Caco-2 (cell line): ENCODE measurements at regions not wholly inside any gene's neighbourhood (a gene's known extent, or its start where the extent isn't known, plus 50 kb on each side); places are given as distances from the start of the nearest gene placed in this dataset.
"Not testable (repeated sequence)": the region's sequence is repeated elsewhere in the genome, so short reads cannot be mapped to it uniquely, and the experiment has no call there.

Experiments
- BruUV-seq: library from RNA; stranded (reverse); fragments of 400-500 nt; replicated peaks from 2 replicates; lab custom pipeline; 2021; lab: Mats Ljungman, UMichigan
- CTCF ChIA-PET: fragments of 300-600 bp; sonication (Branson Sonifier 250); formaldehyde crosslinking; loops from one replicate; lab custom pipeline; 2022; ENCODE audit warnings: antibody characterized with exemption; lab: Charles Lee
- POLR2A ChIA-PET: fragments of 300-600 bp; sonication (Branson Sonifier 250); formaldehyde crosslinking; loops from one replicate; lab custom pipeline; 2022; ENCODE audit warnings: antibody characterized with exemption; lab: Charles Lee
- DNase-seq, 2 experiments: peaks; one replicate each; pipeline versions ENCODE4 v3.0.0 to v3.0.0-alpha.2; 2020 to 2022
- H3K27me3 ChIP-seq: replicated peaks from 2 replicates; pipeline ENCODE4 v1.6.0; 2011; ENCODE audit warnings: low read length; ENCODE audit not compliant: control insufficient read depth, insufficient read depth
- H3K36me3 ChIP-seq: 2 replicates; pipeline ENCODE4 v1.5.1; 2011; ENCODE audit warnings: low read length; ENCODE audit not compliant: control insufficient read depth, insufficient read depth
- H3K4me1 ChIP-seq: fragments of 250-450 bp; sonication (Bioruptor Pico); 2 replicates; pipeline ENCODE4 v1.5.1; 2020; ENCODE audit warnings: mild to moderate bottlenecking
- H3K4me3 ChIP-seq: 2 replicates; pipeline ENCODE4 v1.5.1; 2011; ENCODE audit warnings: low read depth, mild to moderate bottlenecking, control low read depth, low read length
- H3K9me3 ChIP-seq: fragments of 250-450 bp; sonication (Bioruptor Pico); 2 replicates; pipeline ENCODE4 v1.5.1; 2020; ENCODE audit warnings: mild to moderate bottlenecking, moderate library complexity
- H3K27ac Mint-ChIP-seq: one replicate; pipeline ENCODE4 v1.8.0; 2022; ENCODE audit warnings: mixed read lengths; ENCODE audit not compliant: unreplicated experiment
- H3K27me3 Mint-ChIP-seq: one replicate; pipeline ENCODE4 v1.8.0; 2022; ENCODE audit warnings: mixed read lengths; ENCODE audit not compliant: insufficient read depth, unreplicated experiment
- H3K36me3 Mint-ChIP-seq: one replicate; pipeline ENCODE4 v1.8.0; 2022; ENCODE audit warnings: mild to moderate bottlenecking, mixed read lengths; ENCODE audit not compliant: insufficient read depth, unreplicated experiment
- H3K4me1 Mint-ChIP-seq: one replicate; pipeline ENCODE4 v1.8.0; 2022; ENCODE audit warnings: low read depth, mixed read lengths; ENCODE audit not compliant: unreplicated experiment
- H3K4me3 Mint-ChIP-seq: one replicate; pipeline ENCODE4 v1.8.0; 2022; ENCODE audit warnings: mild to moderate bottlenecking, moderate library complexity, mixed read lengths; ENCODE audit not compliant: unreplicated experiment
- H3K9me3 Mint-ChIP-seq: one replicate; pipeline ENCODE4 v1.8.0; 2022; ENCODE audit warnings: mixed read lengths; ENCODE audit not compliant: unreplicated experiment
- intact Hi-C: fragments of 100-400 bp; cut with micrococcal nuclease; formaldehyde crosslinking; loops from one replicate; pipeline ENCODE4 v1.10.0; 2022; ENCODE audit not compliant: unreplicated experiment

GRCh38 chr7:73244782-73245311, 63.8 kb downstream of the NSUN5 start:
- CTCF ChIA-PET, H3K27me3 Mint-ChIP-seq: not testable (repeated sequence)

GRCh38 chr7:73234994-73235717, 73.5 kb downstream of the NSUN5 start:
- H3K36me3 ChIP-seq, H3K27me3 ChIP-seq, H3K27me3 Mint-ChIP-seq, H3K27ac Mint-ChIP-seq, H3K4me3 Mint-ChIP-seq, H3K36me3 Mint-ChIP-seq, H3K9me3 Mint-ChIP-seq, intact Hi-C loops, CTCF ChIA-PET, H3K4me1 Mint-ChIP-seq, H3K9me3 ChIP-seq, BruUV-seq, POLR2A ChIA-PET, H3K4me1 ChIP-seq: not testable (repeated sequence)
- peak; percentile 95 to 96 for DNase-seq
- peak overlapping the region; percentile 38 for H3K4me3 ChIP-seq

More at GRCh38 chr7:73244782-73245311, 63.8 kb downstream of the NSUN5 start:
- BruUV-seq, POLR2A ChIA-PET, H3K27ac Mint-ChIP-seq, intact Hi-C loops, H3K4me1 Mint-ChIP-seq, H3K27me3 ChIP-seq, H3K9me3 ChIP-seq, DNase-seq, H3K9me3 Mint-ChIP-seq, H3K36me3 Mint-ChIP-seq, H3K4me3 Mint-ChIP-seq, H3K4me3 ChIP-seq, H3K36me3 ChIP-seq, H3K4me1 ChIP-seq: not testable (repeated sequence)

GRCh38 chr7:73225745-73226144, 82.9 kb downstream of the NSUN5 start:
- H3K27ac Mint-ChIP-seq, H3K4me3 Mint-ChIP-seq, POLR2A ChIA-PET, BruUV-seq, H3K36me3 ChIP-seq, CTCF ChIA-PET, H3K9me3 Mint-ChIP-seq, DNase-seq, H3K4me3 ChIP-seq, intact Hi-C loops, H3K27me3 ChIP-seq, H3K36me3 Mint-ChIP-seq, H3K9me3 ChIP-seq, H3K4me1 ChIP-seq, H3K27me3 Mint-ChIP-seq, H3K4me1 Mint-ChIP-seq: not testable (repeated sequence)

- H3K4me1 ChIP-seq, H3K4me3 Mint-ChIP-seq, BruUV-seq, H3K4me3 ChIP-seq, H3K9me3 ChIP-seq, H3K27ac Mint-ChIP-seq, POLR2A ChIA-PET, H3K9me3 Mint-ChIP-seq, H3K4me1 Mint-ChIP-seq, H3K27me3 ChIP-seq, H3K36me3 ChIP-seq, H3K27me3 Mint-ChIP-seq, CTCF ChIA-PET, DNase-seq, intact Hi-C loops, H3K36me3 Mint-ChIP-seq: not testable (repeated sequence)
These were observed 86.9 kb downstream of the NSUN5 start for GRCh38 chr7:73221724-73222123.

- POLR2A ChIA-PET, H3K4me3 Mint-ChIP-seq, H3K27me3 ChIP-seq, BruUV-seq, H3K9me3 Mint-ChIP-seq, CTCF ChIA-PET, H3K36me3 Mint-ChIP-seq, DNase-seq, intact Hi-C loops, H3K27me3 Mint-ChIP-seq, H3K4me1 ChIP-seq, H3K4me1 Mint-ChIP-seq, H3K27ac Mint-ChIP-seq, H3K9me3 ChIP-seq, H3K4me3 ChIP-seq, H3K36me3 ChIP-seq: not testable (repeated sequence)
These were observed 87.8 kb downstream of the NSUN5 start for GRCh38 chr7:73220766-73221370.

- H3K4me3 ChIP-seq, DNase-seq, H3K27ac Mint-ChIP-seq, H3K9me3 ChIP-seq, BruUV-seq, H3K27me3 Mint-ChIP-seq, POLR2A ChIA-PET, H3K4me3 Mint-ChIP-seq, H3K36me3 Mint-ChIP-seq, CTCF ChIA-PET, H3K9me3 Mint-ChIP-seq, H3K4me1 ChIP-seq, intact Hi-C loops, H3K4me1 Mint-ChIP-seq, H3K27me3 ChIP-seq, H3K36me3 ChIP-seq: not testable (repeated sequence)
These were observed 88.3 kb downstream of the NSUN5 start for GRCh38 chr7:73220357-73220756.

- intact Hi-C loops, H3K4me3 Mint-ChIP-seq, H3K27me3 Mint-ChIP-seq, POLR2A ChIA-PET, H3K4me1 Mint-ChIP-seq, H3K4me3 ChIP-seq, CTCF ChIA-PET, H3K27ac Mint-ChIP-seq, H3K9me3 ChIP-seq, BruUV-seq, DNase-seq, H3K36me3 Mint-ChIP-seq, H3K9me3 Mint-ChIP-seq, H3K4me1 ChIP-seq, H3K27me3 ChIP-seq, H3K36me3 ChIP-seq: not testable (repeated sequence)
These were observed 89.8 kb downstream of the NSUN5 start for GRCh38 chr7:73218802-73219201.
